Cardiac muscle cell (in vitro differentiated cells and primary cell): ENCODE measurements at regions not wholly inside any gene's neighbourhood (a gene's known extent, or its start where the extent isn't known, plus 50 kb on each side); places are given as distances from the start of the nearest gene placed in this dataset.

ENCODE experiments used
- DNase-seq, 2 donors: peaks; one replicate each; pipeline versions ENCODE4 v3.0.0 to v3.0.0-alpha.2; 2010 to 2017; ENCODE audit warnings: low read depth in 1 of 2, low spot score in 1 of 2
- H3K27ac ChIP-seq: fragments of 200-600 bp; sonication (generic); 2 replicates; pipeline ENCODE4 v1.5.1; 2016
- H3K27me3 ChIP-seq: fragments of 200-600 bp; sonication (generic); 2 replicates; pipeline ENCODE4 v1.6.0; 2016; ENCODE audit warnings: control low read depth
- H3K36me3 ChIP-seq: fragments of 200-600 bp; sonication (generic); 2 replicates; pipeline ENCODE4 v1.5.1; 2016; ENCODE audit warnings: control low read depth
- H3K4me1 ChIP-seq: fragments of 200-600 bp; sonication (generic); 2 replicates; pipeline ENCODE4 v1.8.1; 2017; ENCODE audit warnings: low read depth, mild to moderate bottlenecking, mixed run types
- H3K4me3 ChIP-seq: fragments of 200-600 bp; sonication (generic); 2 replicates; pipeline ENCODE4 v1.5.1; 2016; ENCODE audit warnings: mild to moderate bottlenecking
- H3K9me3 ChIP-seq: fragments of 200-600 bp; sonication (generic); 2 replicates; pipeline ENCODE4 v1.5.1; 2017; ENCODE audit warnings: low read depth, mild to moderate bottlenecking, control low read depth
- TF ChIP-seq, protein P1 (sequence below): IDR thresholded peaks from 2 replicates; pipeline ENCODE4 v1.5.1; 2012; ENCODE audit warnings: low read depth, mild to moderate bottlenecking, low read length

DNA sequence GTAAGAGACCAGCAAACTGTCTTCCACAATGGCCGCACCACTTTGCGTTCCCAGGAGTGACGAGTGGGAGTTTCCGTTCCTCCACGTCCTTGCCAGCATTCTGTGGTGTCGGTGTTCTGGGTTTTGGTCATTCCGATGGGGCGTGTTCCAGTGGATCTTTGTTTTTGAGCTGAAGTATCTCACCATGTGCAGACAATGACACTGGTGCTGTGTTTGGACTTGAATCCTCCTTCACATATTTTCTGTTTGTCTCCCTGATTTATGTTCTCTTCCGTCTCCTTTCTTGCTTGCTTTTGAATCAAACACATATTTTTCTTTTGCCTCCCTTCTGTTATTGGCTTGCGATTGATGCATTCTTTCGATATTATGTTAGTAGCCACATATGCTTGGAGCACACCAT lies 60.8 kb upstream of the IRX4 start:
- no peak overlapping the region for H3K4me3 ChIP-seq

DNA sequence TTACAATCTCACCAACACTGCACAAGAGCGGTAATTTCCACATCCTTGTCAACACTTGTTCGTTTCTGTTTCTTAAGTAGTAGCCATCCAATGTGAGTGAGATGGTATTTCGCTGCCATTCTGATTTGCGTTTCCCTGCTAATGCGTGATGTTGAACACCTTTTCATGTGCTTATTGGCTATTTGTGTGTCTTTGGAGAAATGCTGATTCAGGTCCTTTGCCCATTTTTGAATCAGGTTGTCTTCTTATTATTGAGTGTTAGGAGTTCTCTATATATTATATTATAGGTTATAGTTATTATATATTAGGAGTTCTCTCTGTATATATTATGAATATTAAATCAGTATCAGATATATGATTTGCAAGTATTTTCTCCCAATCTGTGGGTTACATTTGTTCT lies 59.9 kb upstream of the IRX4 start:
- H3K4me1 ChIP-seq: peaks cover 21% of the 10 kb centered on the region
- H3K36me3 ChIP-seq: no peaks in the 10 kb centered on the region
- no peaks in the 10 kb centered on the region for H3K9me3 ChIP-seq
- no peaks in the 10 kb centered on the region for H3K27me3 ChIP-seq
- no peak overlapping the region for H3K27ac ChIP-seq
- TF ChIP-seq, protein P1, sequence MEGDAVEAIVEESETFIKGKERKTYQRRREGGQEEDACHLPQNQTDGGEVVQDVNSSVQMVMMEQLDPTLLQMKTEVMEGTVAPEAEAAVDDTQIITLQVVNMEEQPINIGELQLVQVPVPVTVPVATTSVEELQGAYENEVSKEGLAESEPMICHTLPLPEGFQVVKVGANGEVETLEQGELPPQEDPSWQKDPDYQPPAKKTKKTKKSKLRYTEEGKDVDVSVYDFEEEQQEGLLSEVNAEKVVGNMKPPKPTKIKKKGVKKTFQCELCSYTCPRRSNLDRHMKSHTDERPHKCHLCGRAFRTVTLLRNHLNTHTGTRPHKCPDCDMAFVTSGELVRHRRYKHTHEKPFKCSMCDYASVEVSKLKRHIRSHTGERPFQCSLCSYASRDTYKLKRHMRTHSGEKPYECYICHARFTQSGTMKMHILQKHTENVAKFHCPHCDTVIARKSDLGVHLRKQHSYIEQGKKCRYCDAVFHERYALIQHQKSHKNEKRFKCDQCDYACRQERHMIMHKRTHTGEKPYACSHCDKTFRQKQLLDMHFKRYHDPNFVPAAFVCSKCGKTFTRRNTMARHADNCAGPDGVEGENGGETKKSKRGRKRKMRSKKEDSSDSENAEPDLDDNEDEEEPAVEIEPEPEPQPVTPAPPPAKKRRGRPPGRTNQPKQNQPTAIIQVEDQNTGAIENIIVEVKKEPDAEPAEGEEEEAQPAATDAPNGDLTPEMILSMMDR: no peak
- no peak overlapping the region for H3K4me3 ChIP-seq
- no peak for DNase-seq

More for the DNA sequence above, 60.8 kb upstream of the IRX4 start:
- no peaks in the 10 kb centered on the region for H3K36me3 ChIP-seq
- TF ChIP-seq, protein P1: no peak
- no peaks in the 10 kb centered on the region for H3K27me3 ChIP-seq
- peaks cover 22% of the 10 kb centered on the region for H3K4me1 ChIP-seq
- H3K27ac ChIP-seq: no peak overlapping the region
- H3K9me3 ChIP-seq: no peaks in the 10 kb centered on the region
- DNase-seq: no peak

DNA sequence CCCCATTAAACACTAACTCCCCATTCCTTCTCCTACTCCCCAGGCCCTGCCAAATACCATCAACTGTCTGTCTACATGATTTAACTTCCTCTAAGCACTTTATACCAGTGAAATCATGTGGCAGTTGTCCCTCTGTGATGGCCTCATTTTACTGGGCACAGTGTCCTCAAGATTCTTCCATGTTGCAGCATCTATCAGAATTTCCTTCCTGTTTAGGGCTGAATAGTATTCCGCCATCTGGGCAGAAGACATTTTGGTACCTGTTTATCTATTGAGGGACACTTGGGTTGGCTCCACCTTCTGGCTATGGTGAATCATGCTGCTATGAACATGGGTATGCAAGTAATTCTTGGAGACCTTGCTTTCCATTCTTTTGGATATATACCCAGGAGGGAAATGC lies 59.4 kb upstream of the IRX4 start:
- no peak for DNase-seq

DNA sequence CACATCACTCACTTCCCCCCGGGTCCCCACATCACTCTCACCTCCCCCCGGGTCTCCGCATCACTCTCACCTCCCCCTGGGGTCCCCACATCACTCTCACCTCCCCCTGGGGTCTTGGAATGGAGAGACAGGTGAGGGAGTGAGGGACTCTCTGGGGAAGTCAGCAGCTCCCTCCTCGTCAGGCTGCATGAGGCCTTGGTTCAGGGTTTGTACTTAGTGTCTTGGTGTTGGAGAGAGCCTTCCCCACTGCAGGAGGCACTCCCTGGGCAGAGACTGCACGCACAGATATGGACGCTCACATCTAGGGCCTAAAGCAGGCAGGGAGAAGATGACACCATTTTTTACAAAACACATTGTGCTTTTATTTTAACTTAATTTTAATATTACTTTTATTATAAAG lies 56.5 kb upstream of the IRX4 start:
- no peaks in the 10 kb centered on the region for H3K27me3 ChIP-seq
- H3K4me1 ChIP-seq: no peaks in the 10 kb centered on the region
- TF ChIP-seq, protein P1: no peak
- H3K4me3 ChIP-seq: no peak overlapping the region
- H3K36me3 ChIP-seq: no peaks in the 10 kb centered on the region
- no peak overlapping the region for H3K27ac ChIP-seq
- no peak for DNase-seq
- no peaks in the 10 kb centered on the region for H3K9me3 ChIP-seq

More for the DNA sequence above, 59.4 kb upstream of the IRX4 start:
- no peaks in the 10 kb centered on the region for H3K9me3 ChIP-seq
- no peaks in the 10 kb centered on the region for H3K27me3 ChIP-seq
- no peak overlapping the region for H3K4me3 ChIP-seq
- peaks cover 16% of the 10 kb centered on the region for H3K4me1 ChIP-seq
- no peak overlapping the region for H3K27ac ChIP-seq
- no peaks in the 10 kb centered on the region for H3K36me3 ChIP-seq
- TF ChIP-seq, protein P1: no peak

DNA sequence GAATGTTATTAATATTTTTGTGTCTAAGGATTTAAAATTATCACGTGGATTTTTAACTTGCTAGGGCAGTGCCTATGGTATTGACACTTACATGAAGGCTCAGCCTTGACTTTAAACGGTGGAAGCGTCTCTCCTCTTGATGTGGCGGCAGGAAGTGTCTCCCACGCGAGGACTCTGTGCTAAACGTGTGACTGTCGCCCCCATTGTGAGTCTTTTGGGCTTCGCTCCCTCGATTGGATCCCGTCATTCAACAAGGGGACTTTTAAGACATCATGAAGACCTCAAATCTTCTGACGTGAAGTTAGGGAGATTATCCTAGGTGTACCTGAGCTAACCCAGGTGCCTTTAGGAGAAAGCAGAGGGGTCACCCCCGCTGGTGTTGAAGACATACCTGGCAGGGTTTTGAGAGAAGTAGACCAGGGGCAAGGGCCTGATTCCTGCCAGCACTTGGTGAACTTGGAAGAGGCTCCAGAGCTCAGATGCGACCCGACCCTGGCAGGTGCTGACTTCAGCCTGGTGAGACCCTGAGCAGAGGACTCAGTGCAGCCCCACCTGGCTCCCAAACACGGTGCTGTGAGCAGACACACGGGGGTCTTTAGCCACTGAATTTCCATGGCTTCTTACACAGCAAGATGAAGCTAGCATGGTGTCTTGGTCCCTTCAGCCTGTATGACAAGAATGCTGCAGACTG lies 55.7 kb upstream of the IRX4 start:
- H3K27me3 ChIP-seq: no peaks in the 10 kb centered on the region
- H3K4me3 ChIP-seq: no peak overlapping the region
- H3K9me3 ChIP-seq: no peaks in the 10 kb centered on the region
- TF ChIP-seq, protein P1: no peak
- H3K27ac ChIP-seq: no peak overlapping the region
- no peak for DNase-seq
- no peaks in the 10 kb centered on the region for H3K36me3 ChIP-seq
- H3K4me1 ChIP-seq: no peaks in the 10 kb centered on the region
